Activated CD8-positive, alpha-beta memory T cell treated with anti-CD3 and anti-CD28 coated beads for 36 hours (primary cell): ENCODE measurements at regions not wholly inside any gene's neighbourhood (a gene's known extent, or its start where the extent isn't known, plus 50 kb on each side); places are given as distances from the start of the nearest gene placed in this dataset.

Source experiments
- CTCF ChIA-PET: fragments of 350-600 bp; sonication (Branson Sonifier 250); formaldehyde crosslinking; loops from one replicate; lab custom pipeline; 2021; ENCODE audit warnings: antibody characterized with exemption; lab: Charles Lee
- POLR2A ChIA-PET: fragments of 350-600 bp; sonication (Branson Sonifier 250); formaldehyde crosslinking; loops from one replicate; lab custom pipeline; 2021; ENCODE audit warnings: antibody characterized with exemption; lab: Charles Lee

- ChIA-PET CTCF (no interaction called here), POLR2A (no interaction called here)
These were observed 256.4 kb upstream of the TPM1 start for GRCh38 chr15:62785881-62786828.

GRCh38 chr15:62787401-62787800, 255.1 kb upstream of the TPM1 start:
- POLR2A ChIA-PET: no interaction called here
- CTCF ChIA-PET: no interaction called here

GRCh38 chr15:62788224-62788623, 254.3 kb upstream of the TPM1 start:
- POLR2A ChIA-PET: no interaction called here
- CTCF ChIA-PET: no interaction called here

GRCh38 chr15:62790546-62790945, 252.0 kb upstream of the TPM1 start:
- CTCF ChIA-PET: no interaction called here
- POLR2A ChIA-PET: no interaction called here

GRCh38 chr15:62791694-62792093, 250.9 kb upstream of the TPM1 start:
- CTCF ChIA-PET: no interaction called here
- POLR2A ChIA-PET: no interaction called here

GRCh38 chr15:62792986-62793751, 249.4 kb upstream of the TPM1 start:
- ChIA-PET POLR2A (no interaction called here), CTCF (no interaction called here)

GRCh38 chr15:62793752-62794144, 248.8 kb upstream of the TPM1 start:
- POLR2A ChIA-PET: no interaction called here
- CTCF ChIA-PET: no interaction called here

- POLR2A ChIA-PET: no interaction called here
- CTCF ChIA-PET: no interaction called here
These were observed 247.4 kb upstream of the TPM1 start for GRCh38 chr15:62795171-62795570.

GRCh38 chr15:62795700-62796695, 246.5 kb upstream of the TPM1 start:
- POLR2A ChIA-PET: no interaction called here
- CTCF ChIA-PET: no interaction called here

GRCh38 chr15:62797171-62797570, 245.4 kb upstream of the TPM1 start:
- ChIA-PET CTCF (no interaction called here), POLR2A (no interaction called here)

GRCh38 chr15:62798536-62798935, 244.0 kb upstream of the TPM1 start:
- POLR2A ChIA-PET: no interaction called here
- CTCF ChIA-PET: interaction anchor here (0.7 kb wide), 1 partner anchor 70 kb away, joined by 3 read pairs; no protein-coding TSS in a partner anchor

GRCh38 chr15:62799037-62799436, 243.5 kb upstream of the TPM1 start:
- POLR2A ChIA-PET: no interaction called here
- CTCF ChIA-PET: no interaction called here

- ChIA-PET POLR2A (no interaction called here), CTCF (no interaction called here)
These were observed 242.6 kb upstream of the TPM1 start for GRCh38 chr15:62799919-62800318.

- ChIA-PET CTCF (no interaction called here), POLR2A (no interaction called here)
These were observed 239.9 kb upstream of the TPM1 start for GRCh38 chr15:62802612-62803011.

GRCh38 chr15:62803856-62804400, 238.6 kb upstream of the TPM1 start:
- POLR2A ChIA-PET: no interaction called here
- CTCF ChIA-PET: no interaction called here

GRCh38 chr15:62805502-62805901, 237.0 kb upstream of the TPM1 start:
- CTCF ChIA-PET: no interaction called here

GRCh38 chr15:62807539-62808130, 234.9 kb upstream of the TPM1 start:
- CTCF ChIA-PET: interaction anchor here (0.9 kb wide), 1 partner anchor 11 kb away, joined by 3 read pairs; no protein-coding TSS in a partner anchor
- POLR2A ChIA-PET: no interaction called here

More at GRCh38 chr15:62805502-62805901, 237.0 kb upstream of the TPM1 start:
- POLR2A ChIA-PET: no interaction called here

- CTCF ChIA-PET: no interaction called here
- POLR2A ChIA-PET: no interaction called here
These were observed 233.2 kb upstream of the TPM1 start for GRCh38 chr15:62809115-62809967.
